ENCODE measurements at regions not wholly inside any gene's neighbourhood (a gene's known extent, or its start where the extent isn't known, plus 50 kb on each side); places are given as distances from the start of the nearest gene placed in this dataset.
"Not testable (repeated sequence)": the region's sequence is repeated elsewhere in the genome, so short reads cannot be mapped to it uniquely, and the experiment has no call there.

- DNase-seq (ENCODE audit: low read depth), result no peak
- H3K4me3 ChIP-seq (ENCODE audit: low read depth, low read length), result no peak overlapping the region
- in situ Hi-C loops (cut with HindIII; ENCODE audit: low sequenced_read_pairs), result no loop called here
- TF ChIP-seq CTCF (IDR thresholded peaks at IDR 0.05; ENCODE audit: low read depth, low read length, missing control alignments), result no peak
These were observed 96.4 kb upstream of the ALDH1A1 start for GRCh38 chr9:73049280-73049679.

GRCh38 chr9:73046769-73047168, 93.9 kb upstream of the ALDH1A1 start:
- in situ Hi-C loops (cut with HindIII; ENCODE audit: low sequenced_read_pairs), result no loop called here
- no peak for TF ChIP-seq CTCF (IDR thresholded peaks at IDR 0.05; ENCODE audit: low read depth, low read length, missing control alignments)
- DNase-seq (ENCODE audit: low read depth), result no peak
- H3K4me3 ChIP-seq (ENCODE audit: low read depth, low read length), result no peak overlapping the region

GRCh38 chr9:73044776-73045175, 91.9 kb upstream of the ALDH1A1 start:
- DNase-seq (ENCODE audit: low read depth); H3K4me3 ChIP-seq (ENCODE audit: low read depth, low read length); in situ Hi-C loops (cut with HindIII; ENCODE audit: low sequenced_read_pairs): not testable (repeated sequence)

- in situ Hi-C loops (cut with HindIII; ENCODE audit: low sequenced_read_pairs), result no loop called here
- TF ChIP-seq CTCF (IDR thresholded peaks at IDR 0.05; ENCODE audit: low read depth, low read length, missing control alignments), result no peak
These were observed 89.3 kb upstream of the ALDH1A1 start for GRCh38 chr9:73042155-73042554.

GRCh38 chr9:73039271-73040263, 86.7 kb upstream of the ALDH1A1 start:
- in situ Hi-C loops (cut with HindIII; ENCODE audit: low sequenced_read_pairs), result no loop called here
- no peak for TF ChIP-seq CTCF (IDR thresholded peaks at IDR 0.05; ENCODE audit: low read depth, low read length, missing control alignments)
- DNase-seq (ENCODE audit: low read depth), result peak; percentile 81
- no peak overlapping the region for H3K4me3 ChIP-seq (ENCODE audit: low read depth, low read length)

More at GRCh38 chr9:73042155-73042554, 89.3 kb upstream of the ALDH1A1 start:
- H3K4me3 ChIP-seq (ENCODE audit: low read depth, low read length), result no peak overlapping the region
- DNase-seq (ENCODE audit: low read depth), result peak; percentile 19

GRCh38 chr9:73038613-73039012, 85.8 kb upstream of the ALDH1A1 start:
- TF ChIP-seq CTCF (IDR thresholded peaks at IDR 0.05; ENCODE audit: low read depth, low read length, missing control alignments), result no peak
- no peak overlapping the region for H3K4me3 ChIP-seq (ENCODE audit: low read depth, low read length)
- in situ Hi-C loops (cut with HindIII; ENCODE audit: low sequenced_read_pairs), result no loop called here
- peak; percentile 22 for DNase-seq (ENCODE audit: low read depth)

GRCh38 chr9:73038089-73038509, 85.2 kb upstream of the ALDH1A1 start:
- in situ Hi-C loops (cut with HindIII; ENCODE audit: low sequenced_read_pairs), result no loop called here
- no peak for TF ChIP-seq CTCF (IDR thresholded peaks at IDR 0.05; ENCODE audit: low read depth, low read length, missing control alignments)
- no peak for DNase-seq (ENCODE audit: low read depth)
- no peak overlapping the region for H3K4me3 ChIP-seq (ENCODE audit: low read depth, low read length)
